Hematopoietic multipotent progenitor cell treated with erythropoietin and hydrocortisone succinate and interleukin-3 and kit ligand, for 17 days (in vitro differentiated cells): ENCODE measurements at regions not wholly inside any gene's neighbourhood (a gene's known extent, or its start where the extent isn't known, plus 50 kb on each side); places are given as distances from the start of the nearest gene placed in this dataset.

Experiments used
- DNase-seq: peaks from one replicate; pipeline ENCODE4 v3.0.0-alpha.2; 2015; ENCODE audit warnings: low spot score

GRCh38 chr12:76611533-76611932, 52.0 kb upstream of the OSBPL8 start:
- no peak for DNase-seq

GRCh38 chr12:76614364-76614763, 54.8 kb upstream of the OSBPL8 start:
- no peak for DNase-seq

GRCh38 chr12:76618031-76618430, 58.5 kb upstream of the OSBPL8 start:
- DNase-seq: no peak

GRCh38 chr12:76621582-76622024, 62.0 kb upstream of the OSBPL8 start:
- peak; percentile 81 for DNase-seq

GRCh38 chr12:76622351-76622750, 62.8 kb upstream of the OSBPL8 start:
- no peak for DNase-seq

GRCh38 chr12:76622915-76623314, 63.3 kb upstream of the OSBPL8 start:
- DNase-seq: no peak

- DNase-seq: no peak
These were observed 64.4 kb upstream of the OSBPL8 start for GRCh38 chr12:76623931-76624330.

- no peak for DNase-seq
These were observed 68.0 kb upstream of the OSBPL8 start for GRCh38 chr12:76627346-76628135.

- DNase-seq: no peak
These were observed 69.2 kb upstream of the OSBPL8 start for GRCh38 chr12:76628745-76629144.

GRCh38 chr12:76631741-76632140, 72.2 kb upstream of the OSBPL8 start:
- no peak for DNase-seq

GRCh38 chr12:76633415-76633814, 73.8 kb upstream of the OSBPL8 start:
- DNase-seq: peak; percentile 28

GRCh38 chr12:76634133-76634532, 74.6 kb upstream of the OSBPL8 start:
- no peak for DNase-seq

GRCh38 chr12:76636121-76636692, 76.6 kb upstream of the OSBPL8 start:
- DNase-seq: no peak

- no peak for DNase-seq
These were observed 78.2 kb upstream of the OSBPL8 start for GRCh38 chr12:76637807-76638206.

- DNase-seq: no peak
These were observed 80.1 kb upstream of the OSBPL8 start for GRCh38 chr12:76639646-76640045.

- no peak for DNase-seq
These were observed 81.5 kb upstream of the OSBPL8 start for GRCh38 chr12:76641073-76641472.

GRCh38 chr12:76641961-76642360, 82.4 kb upstream of the OSBPL8 start:
- no peak for DNase-seq

- no peak for DNase-seq
These were observed 83.9 kb upstream of the OSBPL8 start for GRCh38 chr12:76643438-76643837.

GRCh38 chr12:76644950-76645349, 85.4 kb upstream of the OSBPL8 start:
- no peak for DNase-seq

GRCh38 chr12:76645934-76646333, 86.4 kb upstream of the OSBPL8 start:
- no peak for DNase-seq

GRCh38 chr12:76646366-76646765, 86.8 kb upstream of the OSBPL8 start:
- DNase-seq: no peak

- no peak for DNase-seq
These were observed 89.5 kb upstream of the OSBPL8 start for GRCh38 chr12:76649099-76649498.

GRCh38 chr12:76652402-76652801, 92.8 kb upstream of the OSBPL8 start:
- DNase-seq: no peak

- DNase-seq: no peak
These were observed 93.8 kb upstream of the OSBPL8 start for GRCh38 chr12:76653342-76653741.
